ENCODE measurements at regions not wholly inside any gene's neighbourhood (a gene's known extent, or its start where the extent isn't known, plus 50 kb on each side); places are given as distances from the start of the nearest gene placed in this dataset.

DNA sequence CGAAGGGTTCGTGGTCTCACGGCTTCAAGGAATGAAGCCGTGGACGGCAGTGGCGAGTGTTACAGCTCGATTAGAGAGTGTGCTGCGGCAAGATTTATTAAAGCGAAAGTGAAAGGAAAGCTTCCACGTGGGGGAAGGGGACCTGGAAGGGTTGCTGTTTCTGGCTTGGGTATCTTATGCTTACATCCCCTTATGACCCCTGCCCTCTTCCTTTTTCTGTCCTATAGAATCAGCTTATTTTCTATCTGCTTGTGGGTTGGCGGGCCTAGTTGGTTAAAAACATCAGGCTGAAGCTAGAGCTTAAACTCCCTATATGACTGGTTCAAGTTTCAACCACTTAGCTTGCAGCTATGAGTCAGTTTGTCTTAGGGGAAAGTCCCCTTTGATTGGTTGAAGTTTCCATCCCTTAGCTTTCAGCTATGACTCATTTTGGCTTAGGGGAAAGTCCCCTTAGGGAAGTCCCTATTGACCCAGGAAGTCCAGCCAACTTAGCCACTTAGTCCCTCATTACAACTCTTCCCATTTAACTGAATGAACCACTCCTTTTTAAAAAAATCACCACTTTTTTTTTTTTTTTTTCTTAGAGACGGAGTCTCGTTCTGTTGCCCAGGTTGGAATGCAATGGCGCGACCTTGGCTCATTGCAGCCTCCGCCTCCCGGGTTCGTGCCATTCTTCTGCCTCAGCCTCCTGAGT, 1494.7 kb upstream of the TMEM132C start (continued):
- TF ChIP-seq, protein P1, sequence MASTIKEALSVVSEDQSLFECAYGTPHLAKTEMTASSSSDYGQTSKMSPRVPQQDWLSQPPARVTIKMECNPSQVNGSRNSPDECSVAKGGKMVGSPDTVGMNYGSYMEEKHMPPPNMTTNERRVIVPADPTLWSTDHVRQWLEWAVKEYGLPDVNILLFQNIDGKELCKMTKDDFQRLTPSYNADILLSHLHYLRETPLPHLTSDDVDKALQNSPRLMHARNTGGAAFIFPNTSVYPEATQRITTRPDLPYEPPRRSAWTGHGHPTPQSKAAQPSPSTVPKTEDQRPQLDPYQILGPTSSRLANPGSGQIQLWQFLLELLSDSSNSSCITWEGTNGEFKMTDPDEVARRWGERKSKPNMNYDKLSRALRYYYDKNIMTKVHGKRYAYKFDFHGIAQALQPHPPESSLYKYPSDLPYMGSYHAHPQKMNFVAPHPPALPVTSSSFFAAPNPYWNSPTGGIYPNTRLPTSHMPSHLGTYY (CRISPR knock-in tag; IDR thresholded peaks at IDR 0.05): no peak
- TF ChIP-seq, protein P2, sequence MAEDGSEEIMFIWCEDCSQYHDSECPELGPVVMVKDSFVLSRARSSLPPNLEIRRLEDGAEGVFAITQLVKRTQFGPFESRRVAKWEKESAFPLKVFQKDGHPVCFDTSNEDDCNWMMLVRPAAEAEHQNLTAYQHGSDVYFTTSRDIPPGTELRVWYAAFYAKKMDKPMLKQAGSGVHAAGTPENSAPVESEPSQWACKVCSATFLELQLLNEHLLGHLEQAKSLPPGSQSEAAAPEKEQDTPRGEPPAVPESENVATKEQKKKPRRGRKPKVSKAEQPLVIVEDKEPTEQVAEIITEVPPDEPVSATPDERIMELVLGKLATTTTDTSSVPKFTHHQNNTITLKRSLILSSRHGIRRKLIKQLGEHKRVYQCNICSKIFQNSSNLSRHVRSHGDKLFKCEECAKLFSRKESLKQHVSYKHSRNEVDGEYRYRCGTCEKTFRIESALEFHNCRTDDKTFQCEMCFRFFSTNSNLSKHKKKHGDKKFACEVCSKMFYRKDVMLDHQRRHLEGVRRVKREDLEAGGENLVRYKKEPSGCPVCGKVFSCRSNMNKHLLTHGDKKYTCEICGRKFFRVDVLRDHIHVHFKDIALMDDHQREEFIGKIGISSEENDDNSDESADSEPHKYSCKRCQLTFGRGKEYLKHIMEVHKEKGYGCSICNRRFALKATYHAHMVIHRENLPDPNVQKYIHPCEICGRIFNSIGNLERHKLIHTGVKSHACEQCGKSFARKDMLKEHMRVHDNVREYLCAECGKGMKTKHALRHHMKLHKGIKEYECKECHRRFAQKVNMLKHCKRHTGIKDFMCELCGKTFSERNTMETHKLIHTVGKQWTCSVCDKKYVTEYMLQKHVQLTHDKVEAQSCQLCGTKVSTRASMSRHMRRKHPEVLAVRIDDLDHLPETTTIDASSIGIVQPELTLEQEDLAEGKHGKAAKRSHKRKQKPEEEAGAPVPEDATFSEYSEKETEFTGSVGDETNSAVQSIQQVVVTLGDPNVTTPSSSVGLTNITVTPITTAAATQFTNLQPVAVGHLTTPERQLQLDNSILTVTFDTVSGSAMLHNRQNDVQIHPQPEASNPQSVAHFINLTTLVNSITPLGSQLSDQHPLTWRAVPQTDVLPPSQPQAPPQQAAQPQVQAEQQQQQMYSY (CRISPR knock-in tag; IDR thresholded peaks at IDR 0.05): no peak
- no peak for TF ChIP-seq ELF4 (CRISPR knock-in tag; IDR thresholded peaks at IDR 0.05; ENCODE audit: low read depth)
- TF ChIP-seq, protein P3, sequence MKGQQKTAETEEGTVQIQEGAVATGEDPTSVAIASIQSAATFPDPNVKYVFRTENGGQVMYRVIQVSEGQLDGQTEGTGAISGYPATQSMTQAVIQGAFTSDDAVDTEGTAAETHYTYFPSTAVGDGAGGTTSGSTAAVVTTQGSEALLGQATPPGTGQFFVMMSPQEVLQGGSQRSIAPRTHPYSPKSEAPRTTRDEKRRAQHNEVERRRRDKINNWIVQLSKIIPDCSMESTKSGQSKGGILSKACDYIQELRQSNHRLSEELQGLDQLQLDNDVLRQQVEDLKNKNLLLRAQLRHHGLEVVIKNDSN (CRISPR knock-in tag; IDR thresholded peaks at IDR 0.05): no peak
- TF ChIP-seq, protein P4, sequence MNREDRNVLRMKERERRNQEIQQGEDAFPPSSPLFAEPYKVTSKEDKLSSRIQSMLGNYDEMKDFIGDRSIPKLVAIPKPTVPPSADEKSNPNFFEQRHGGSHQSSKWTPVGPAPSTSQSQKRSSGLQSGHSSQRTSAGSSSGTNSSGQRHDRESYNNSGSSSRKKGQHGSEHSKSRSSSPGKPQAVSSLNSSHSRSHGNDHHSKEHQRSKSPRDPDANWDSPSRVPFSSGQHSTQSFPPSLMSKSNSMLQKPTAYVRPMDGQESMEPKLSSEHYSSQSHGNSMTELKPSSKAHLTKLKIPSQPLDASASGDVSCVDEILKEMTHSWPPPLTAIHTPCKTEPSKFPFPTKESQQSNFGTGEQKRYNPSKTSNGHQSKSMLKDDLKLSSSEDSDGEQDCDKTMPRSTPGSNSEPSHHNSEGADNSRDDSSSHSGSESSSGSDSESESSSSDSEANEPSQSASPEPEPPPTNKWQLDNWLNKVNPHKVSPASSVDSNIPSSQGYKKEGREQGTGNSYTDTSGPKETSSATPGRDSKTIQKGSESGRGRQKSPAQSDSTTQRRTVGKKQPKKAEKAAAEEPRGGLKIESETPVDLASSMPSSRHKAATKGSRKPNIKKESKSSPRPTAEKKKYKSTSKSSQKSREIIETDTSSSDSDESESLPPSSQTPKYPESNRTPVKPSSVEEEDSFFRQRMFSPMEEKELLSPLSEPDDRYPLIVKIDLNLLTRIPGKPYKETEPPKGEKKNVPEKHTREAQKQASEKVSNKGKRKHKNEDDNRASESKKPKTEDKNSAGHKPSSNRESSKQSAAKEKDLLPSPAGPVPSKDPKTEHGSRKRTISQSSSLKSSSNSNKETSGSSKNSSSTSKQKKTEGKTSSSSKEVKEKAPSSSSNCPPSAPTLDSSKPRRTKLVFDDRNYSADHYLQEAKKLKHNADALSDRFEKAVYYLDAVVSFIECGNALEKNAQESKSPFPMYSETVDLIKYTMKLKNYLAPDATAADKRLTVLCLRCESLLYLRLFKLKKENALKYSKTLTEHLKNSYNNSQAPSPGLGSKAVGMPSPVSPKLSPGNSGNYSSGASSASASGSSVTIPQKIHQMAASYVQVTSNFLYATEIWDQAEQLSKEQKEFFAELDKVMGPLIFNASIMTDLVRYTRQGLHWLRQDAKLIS (CRISPR knock-in tag; IDR thresholded peaks at IDR 0.05; ENCODE audit: borderline replicate concordance): no peak

- POLR2A ChIA-PET: no interaction called here
- peaks cover 10% of the 10 kb centered on the region for H3K27me3 Mint-ChIP-seq (ENCODE audit: low read depth)
- CTCF ChIA-PET: no interaction called here
- H3K27ac Mint-ChIP-seq: no peak overlapping the region
- H3K4me1 Mint-ChIP-seq: no peaks in the 10 kb centered on the region
- no peak for ATAC-seq
- no peak for DNase-seq (ENCODE audit: low spot score)
- H3K9me3 Mint-ChIP-seq: peaks cover 80% of the 10 kb centered on the region
- H3K36me3 Mint-ChIP-seq: peaks cover 73% of the 10 kb centered on the region
- H3K4me3 Mint-ChIP-seq: no peak overlapping the region
- TF ChIP-seq ZNF232 (CRISPR knock-in tag; IDR thresholded peaks at IDR 0.05) (no peak), ZNF219 (CRISPR knock-in tag; IDR thresholded peaks at IDR 0.05; ENCODE audit: borderline replicate concordance) (no peak), ZNF121 (CRISPR knock-in tag; IDR thresholded peaks at IDR 0.05) (no peak), HMGA2 (CRISPR knock-in tag; IDR thresholded peaks at IDR 0.05) (no peak), ZNF416 (CRISPR knock-in tag; IDR thresholded peaks at IDR 0.05) (no peak), SOX15 (CRISPR knock-in tag; IDR thresholded peaks at IDR 0.05) (no peak), ELF4 (CRISPR knock-in tag; IDR thresholded peaks at IDR 0.05; ENCODE audit: low read depth) (no peak), FOXP1 (CRISPR knock-in tag; IDR thresholded peaks at IDR 0.05; ENCODE audit: borderline replicate concordance) (no peak), ZNF138 (CRISPR knock-in tag; conservative IDR thresholded peaks at IDR 0.05) (no peak), ZNF425 (CRISPR knock-in tag; conservative IDR thresholded peaks at IDR 0.05) (no peak)
- TF ChIP-seq, protein P5, sequence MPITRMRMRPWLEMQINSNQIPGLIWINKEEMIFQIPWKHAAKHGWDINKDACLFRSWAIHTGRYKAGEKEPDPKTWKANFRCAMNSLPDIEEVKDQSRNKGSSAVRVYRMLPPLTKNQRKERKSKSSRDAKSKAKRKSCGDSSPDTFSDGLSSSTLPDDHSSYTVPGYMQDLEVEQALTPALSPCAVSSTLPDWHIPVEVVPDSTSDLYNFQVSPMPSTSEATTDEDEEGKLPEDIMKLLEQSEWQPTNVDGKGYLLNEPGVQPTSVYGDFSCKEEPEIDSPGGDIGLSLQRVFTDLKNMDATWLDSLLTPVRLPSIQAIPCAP (CRISPR knock-in tag; IDR thresholded peaks at IDR 0.05): no peak
- TF ChIP-seq, protein P4 (CRISPR knock-in tag; IDR thresholded peaks at IDR 0.05; ENCODE audit: borderline replicate concordance): no peak
- TF ChIP-seq, protein P6, sequence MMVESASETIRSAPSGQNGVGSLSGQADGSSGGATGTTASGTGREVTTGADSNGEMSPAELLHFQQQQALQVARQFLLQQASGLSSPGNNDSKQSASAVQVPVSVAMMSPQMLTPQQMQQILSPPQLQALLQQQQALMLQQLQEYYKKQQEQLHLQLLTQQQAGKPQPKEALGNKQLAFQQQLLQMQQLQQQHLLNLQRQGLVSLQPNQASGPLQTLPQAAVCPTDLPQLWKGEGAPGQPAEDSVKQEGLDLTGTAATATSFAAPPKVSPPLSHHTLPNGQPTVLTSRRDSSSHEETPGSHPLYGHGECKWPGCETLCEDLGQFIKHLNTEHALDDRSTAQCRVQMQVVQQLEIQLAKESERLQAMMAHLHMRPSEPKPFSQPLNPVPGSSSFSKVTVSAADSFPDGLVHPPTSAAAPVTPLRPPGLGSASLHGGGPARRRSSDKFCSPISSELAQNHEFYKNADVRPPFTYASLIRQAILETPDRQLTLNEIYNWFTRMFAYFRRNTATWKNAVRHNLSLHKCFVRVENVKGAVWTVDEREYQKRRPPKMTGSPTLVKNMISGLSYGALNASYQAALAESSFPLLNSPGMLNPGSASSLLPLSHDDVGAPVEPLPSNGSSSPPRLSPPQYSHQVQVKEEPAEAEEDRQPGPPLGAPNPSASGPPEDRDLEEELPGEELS (CRISPR knock-in tag; IDR thresholded peaks at IDR 0.05): no peak
Observed at GRCh38 chr12:126773012-126773411, 1494.0 kb upstream of the TMEM132C start.
